GM12865 (cell line): ENCODE measurements at regions not wholly inside any gene's neighbourhood (a gene's known extent, or its start where the extent isn't known, plus 50 kb on each side); places are given as distances from the start of the nearest gene placed in this dataset.

Source experiments
- DNase-seq: peaks from one replicate; pipeline ENCODE4 v3.0.0; 2010; ENCODE audit warnings: low read depth
- H3K4me3 ChIP-seq: 2 replicates; pipeline ENCODE4 v1.5.1; 2011; ENCODE audit warnings: mild to moderate bottlenecking, low read depth, low read length, control low read depth
- TF ChIP-seq, protein P1 (sequence below): IDR thresholded peaks from 2 replicates; pipeline ENCODE4 v1.5.1; 2011; ENCODE audit warnings: low read length, control low read depth, low read depth, inconsistent platforms; ENCODE audit not compliant: insufficient read depth; ENCODE audit errors: missing control alignments

DNA sequence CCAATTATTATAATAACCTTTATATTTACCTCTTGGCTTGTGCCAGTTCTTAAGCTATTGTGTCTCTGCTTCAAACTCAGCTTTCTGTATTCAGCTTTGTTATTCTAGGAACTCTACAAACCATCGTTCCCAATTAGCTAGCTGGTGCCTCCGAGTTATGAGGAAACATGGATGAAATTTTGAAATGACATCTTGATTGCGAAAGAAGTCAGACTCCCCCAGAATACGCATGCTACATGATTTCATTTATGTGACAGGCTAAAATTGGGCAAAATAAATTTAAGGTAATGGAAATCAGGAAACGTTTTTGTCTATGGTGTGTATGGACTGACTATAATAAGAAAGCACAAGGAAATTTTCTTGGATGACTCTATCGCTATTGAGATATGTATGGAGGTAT lies 256.8 kb upstream of the NCAM2 start:
- TF ChIP-seq, protein P1, sequence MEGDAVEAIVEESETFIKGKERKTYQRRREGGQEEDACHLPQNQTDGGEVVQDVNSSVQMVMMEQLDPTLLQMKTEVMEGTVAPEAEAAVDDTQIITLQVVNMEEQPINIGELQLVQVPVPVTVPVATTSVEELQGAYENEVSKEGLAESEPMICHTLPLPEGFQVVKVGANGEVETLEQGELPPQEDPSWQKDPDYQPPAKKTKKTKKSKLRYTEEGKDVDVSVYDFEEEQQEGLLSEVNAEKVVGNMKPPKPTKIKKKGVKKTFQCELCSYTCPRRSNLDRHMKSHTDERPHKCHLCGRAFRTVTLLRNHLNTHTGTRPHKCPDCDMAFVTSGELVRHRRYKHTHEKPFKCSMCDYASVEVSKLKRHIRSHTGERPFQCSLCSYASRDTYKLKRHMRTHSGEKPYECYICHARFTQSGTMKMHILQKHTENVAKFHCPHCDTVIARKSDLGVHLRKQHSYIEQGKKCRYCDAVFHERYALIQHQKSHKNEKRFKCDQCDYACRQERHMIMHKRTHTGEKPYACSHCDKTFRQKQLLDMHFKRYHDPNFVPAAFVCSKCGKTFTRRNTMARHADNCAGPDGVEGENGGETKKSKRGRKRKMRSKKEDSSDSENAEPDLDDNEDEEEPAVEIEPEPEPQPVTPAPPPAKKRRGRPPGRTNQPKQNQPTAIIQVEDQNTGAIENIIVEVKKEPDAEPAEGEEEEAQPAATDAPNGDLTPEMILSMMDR = no peak
- DNase-seq = no peak
- H3K4me3 ChIP-seq = no peak overlapping the region

DNA sequence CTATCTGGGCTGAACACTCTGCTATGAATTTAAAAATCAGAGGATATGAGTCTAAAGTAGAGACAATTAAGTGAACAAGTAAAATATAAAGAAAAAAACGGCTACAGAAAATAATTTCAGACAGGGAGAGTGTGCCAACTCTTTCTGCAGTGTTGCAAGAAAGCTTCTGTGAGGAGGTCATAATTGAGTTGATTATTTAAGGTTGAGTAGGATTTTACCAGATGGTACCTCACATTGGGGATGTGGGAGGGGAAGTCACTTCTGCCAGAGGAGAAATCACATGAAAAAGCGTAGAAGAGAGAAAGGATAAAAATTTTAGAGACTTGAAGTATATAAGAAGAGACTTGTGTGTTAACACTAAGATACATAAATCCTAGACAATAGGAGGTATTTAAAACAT lies 238.0 kb upstream of the NCAM2 start:
- no peak overlapping the region for H3K4me3 ChIP-seq
- DNase-seq = no peak
- TF ChIP-seq, protein P1 = no peak

DNA sequence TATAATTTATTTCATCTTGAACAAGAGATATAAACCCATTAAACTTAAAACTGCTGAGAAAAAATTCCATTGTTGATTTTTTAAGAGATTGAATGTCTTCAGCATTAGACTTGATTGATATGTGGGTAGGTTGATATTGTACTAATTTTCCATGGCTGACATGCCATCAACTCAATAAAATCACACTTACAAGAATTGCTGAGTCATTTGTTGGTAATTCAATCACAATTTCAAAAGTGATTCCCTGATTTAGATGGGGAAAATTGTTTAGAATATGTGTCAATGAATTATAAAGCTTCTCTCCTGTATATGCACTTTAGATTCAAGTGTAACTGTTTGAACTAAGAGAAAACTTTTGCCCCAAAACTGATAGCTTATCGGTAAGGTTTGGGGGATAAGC lies 223.5 kb upstream of the NCAM2 start:
- TF ChIP-seq, protein P1 = no peak
- H3K4me3 ChIP-seq = no peak overlapping the region
- DNase-seq = no peak

DNA sequence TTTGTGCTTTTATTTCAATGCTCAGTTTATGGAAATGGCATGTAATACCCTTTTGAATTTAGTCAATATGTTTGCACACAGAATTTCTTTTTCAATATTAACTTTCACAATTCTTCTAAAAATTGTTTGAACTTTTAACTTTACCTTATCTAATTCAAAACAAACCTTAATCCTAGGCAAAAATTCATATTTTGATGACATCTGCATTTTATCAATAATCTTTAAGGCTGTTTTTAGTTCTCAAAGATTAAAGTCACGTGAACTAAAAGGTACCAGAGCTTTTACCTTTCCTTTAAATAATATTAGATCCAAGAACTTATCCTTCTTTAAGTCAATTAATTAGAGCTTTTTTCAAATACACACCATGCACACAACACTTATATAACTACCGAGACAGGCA lies 218.9 kb upstream of the NCAM2 start:
- TF ChIP-seq, protein P1 = no peak
- H3K4me3 ChIP-seq = no peak overlapping the region
- no peak for DNase-seq

DNA sequence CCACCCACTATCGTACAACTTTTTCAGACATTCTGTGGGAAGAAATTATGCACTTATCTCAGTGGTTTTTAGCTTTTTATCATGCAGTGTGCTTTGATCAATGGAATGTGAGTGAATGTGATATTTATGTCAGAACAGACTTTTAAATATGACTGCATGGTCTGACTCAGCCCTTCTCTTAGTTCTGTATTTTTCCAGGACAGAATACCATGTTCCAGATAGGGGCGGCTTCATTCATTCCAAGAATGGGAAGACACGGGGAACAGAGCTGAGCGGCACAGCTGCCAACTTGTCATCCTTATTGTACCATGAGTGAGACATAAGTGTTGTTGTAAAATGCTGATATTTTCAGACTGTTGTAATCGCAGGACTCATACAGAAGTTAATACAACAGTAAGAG lies 214.6 kb upstream of the NCAM2 start:
- no peak overlapping the region for H3K4me3 ChIP-seq
- no peak for DNase-seq
- TF ChIP-seq, protein P1 = no peak

DNA sequence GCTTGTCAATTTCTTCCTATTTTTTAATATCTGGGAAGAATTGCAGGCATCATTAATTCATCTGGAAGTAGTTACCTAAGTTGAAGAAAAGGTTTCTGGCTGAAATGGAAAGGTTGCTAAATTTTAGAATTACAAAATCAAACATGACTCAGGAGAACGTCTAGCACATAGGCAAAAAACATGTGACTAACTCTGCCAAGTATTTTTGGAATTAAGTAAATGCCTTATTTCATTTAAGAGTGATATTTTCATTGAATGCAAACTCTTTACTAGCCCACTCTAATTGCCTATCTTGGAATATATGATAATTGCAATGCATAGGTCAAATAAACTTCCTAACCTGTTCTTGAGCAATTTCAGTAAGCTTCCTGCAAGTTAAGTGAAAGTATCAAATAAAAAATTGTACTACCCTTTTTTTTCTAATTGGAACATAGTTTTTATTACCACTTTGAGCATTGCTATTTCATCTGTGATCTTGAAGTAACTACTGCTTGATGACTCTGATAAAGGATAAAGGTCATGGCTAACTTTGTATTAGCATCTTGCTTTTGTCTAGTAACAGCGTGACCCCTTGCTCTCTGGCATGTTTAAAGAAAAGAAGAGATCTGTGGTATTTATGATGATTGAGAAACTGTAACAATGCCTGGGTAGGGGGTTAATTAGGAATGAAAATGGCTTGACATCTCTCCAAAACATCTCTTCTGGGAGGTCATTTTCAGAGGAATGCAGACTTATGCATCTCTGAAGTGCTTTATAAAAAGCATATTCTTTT lies 208.3 kb upstream of the NCAM2 start:
- DNase-seq = no peak
- TF ChIP-seq, protein P1 = no peak
- no peak overlapping the region for H3K4me3 ChIP-seq

DNA sequence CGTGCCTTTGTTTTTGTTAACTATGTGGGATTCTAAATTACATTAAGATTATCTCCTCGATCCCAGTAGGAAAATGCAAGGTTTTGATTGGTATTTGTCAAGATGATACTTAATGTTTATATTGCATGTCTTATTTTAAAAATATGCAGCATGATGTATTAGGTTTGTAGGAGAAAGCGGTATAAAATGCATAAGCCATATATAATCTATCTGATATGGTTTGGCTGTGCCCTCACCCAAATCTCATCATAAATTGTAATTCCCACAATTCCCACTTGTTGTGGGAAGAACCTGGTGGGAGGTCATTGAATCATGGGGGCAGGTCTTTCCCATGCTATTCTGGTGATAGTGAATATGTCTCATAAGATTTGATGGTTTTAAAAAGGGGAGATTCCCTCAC lies 198.1 kb upstream of the NCAM2 start:
- no peak overlapping the region for H3K4me3 ChIP-seq
- DNase-seq = no peak
- TF ChIP-seq, protein P1 = no peak
